ENCODE measurements at regions not wholly inside any gene's neighbourhood (a gene's known extent, or its start where the extent isn't known, plus 50 kb on each side); places are given as distances from the start of the nearest gene placed in this dataset.
"Not testable (repeated sequence)": the region's sequence is repeated elsewhere in the genome, so short reads cannot be mapped to it uniquely, and the experiment has no call there.

DNA sequence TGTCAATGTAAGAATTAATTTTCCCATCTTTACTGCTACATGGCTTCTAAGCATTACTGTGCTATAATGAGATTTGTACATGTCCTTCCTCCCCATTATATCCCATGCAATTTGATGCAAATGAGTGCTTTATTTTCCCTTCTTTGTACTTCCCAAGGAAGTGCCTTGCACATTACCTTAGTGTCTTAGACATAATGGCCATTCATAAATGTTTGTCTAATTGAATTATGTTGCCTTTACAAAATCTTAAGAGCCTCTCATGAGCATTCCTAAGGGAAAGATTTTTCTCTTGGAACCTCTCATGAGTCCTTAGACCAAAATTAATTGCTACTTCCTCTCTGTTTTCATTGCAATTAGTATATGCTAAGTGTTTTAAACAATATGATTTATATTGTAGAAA is 741.7 kb downstream of the RERGL start:
- no peak for DNase-seq

GRCh38 chr12:17344649-17345048 is 738.7 kb upstream of the LMO3 start:
- no peak for DNase-seq

GRCh38 chr12:17342381-17342961 is 736.5 kb upstream of the LMO3 start:
- DNase-seq, result no peak

DNA sequence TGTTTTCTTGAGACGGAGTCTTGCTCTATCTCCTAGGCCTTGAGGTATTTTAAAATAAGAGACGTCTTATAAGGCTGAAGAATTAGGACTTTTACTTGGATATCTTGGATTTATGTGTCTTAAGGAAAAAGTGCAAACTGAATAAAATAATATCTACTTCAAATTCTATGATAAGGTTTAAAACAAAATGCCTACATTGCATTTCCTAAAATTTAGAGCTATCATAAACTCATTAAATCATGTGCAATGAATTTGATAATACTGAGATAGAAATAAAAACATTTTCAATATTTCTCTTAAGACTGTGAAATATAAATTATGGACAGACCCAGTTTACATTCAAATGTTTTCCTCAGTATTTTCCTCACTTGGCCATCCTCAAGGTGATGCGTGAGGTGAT is 729.5 kb upstream of the LMO3 start:
- no peak for DNase-seq

DNA sequence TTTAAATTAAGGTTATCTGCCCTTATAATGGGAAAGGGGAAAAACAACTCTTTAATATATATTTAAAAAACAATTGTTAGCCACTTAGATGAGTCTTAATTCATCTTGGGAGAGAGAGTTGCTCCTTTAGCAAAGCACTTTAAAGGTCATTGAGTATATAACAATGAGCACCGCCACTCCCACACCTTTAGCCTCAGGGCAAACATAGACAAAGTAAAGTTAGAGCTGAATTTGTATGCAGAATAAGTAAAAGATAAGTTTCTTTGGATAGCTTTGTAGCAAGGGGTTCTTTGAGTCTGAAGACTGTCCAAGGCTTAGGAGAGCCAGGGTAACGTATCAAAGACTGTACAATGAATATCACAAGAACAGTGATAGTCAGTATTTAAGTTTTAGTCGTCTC is 728.8 kb upstream of the LMO3 start:
- DNase-seq, result no peak

DNA sequence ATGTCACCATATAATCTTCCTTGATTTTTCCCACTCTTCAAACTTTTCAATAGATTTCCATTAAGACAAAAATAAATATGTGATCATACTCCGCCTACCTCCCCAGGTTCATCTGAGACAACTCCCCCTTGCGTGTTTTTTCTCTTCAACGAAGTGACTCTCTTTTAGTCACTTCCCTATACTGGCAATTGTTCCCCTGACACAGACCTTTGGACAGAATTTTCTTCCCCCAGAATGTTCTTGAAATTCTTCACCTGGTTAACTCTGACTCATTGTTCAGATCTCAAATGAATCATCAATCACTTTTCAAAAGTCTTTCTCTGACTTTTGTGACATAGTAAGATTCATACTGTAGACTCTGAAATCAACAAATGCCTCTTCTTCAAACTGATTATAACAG is 727.3 kb upstream of the LMO3 start:
- DNase-seq, result no peak

DNA sequence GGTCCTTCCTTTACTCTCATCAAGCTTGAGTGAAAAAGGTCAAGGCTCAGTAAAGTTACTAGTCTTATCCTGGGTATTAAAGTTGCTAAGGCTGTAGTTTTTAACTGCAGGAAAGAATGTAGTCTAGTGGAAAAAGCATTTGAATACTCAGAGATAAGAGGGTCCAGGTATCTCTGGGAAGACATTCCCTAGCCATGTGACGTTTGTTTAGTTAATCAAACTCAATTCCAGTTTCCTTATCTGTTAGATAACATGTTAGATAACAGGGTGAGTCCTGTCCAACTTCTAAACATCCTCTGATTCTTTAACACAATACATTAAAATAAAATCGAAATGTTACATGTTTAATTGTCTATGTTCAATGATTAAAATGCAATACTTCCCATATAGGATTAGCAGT is 720.7 kb upstream of the LMO3 start:
- no peak for DNase-seq

DNA sequence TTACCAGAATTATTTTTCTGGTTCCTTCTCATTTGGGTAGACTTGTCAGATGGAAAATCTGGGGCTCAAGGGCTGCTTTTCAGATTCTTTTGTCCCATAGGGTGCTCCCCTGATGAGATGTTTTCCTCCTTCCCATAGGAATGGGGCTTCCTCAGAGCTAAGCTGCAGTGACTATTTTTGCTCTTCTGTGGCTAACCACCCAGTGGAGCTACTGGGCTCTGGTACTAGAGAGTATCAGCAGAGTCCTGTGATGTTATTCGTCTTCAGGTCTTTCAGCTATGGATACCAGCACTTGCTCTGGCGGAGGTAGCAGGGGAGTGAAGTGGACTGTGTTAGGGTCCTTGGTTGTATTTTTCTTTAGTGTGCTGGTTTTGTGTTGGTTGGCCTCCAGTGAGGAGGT is 716.1 kb upstream of the LMO3 start:
- DNase-seq, result no peak

DNA sequence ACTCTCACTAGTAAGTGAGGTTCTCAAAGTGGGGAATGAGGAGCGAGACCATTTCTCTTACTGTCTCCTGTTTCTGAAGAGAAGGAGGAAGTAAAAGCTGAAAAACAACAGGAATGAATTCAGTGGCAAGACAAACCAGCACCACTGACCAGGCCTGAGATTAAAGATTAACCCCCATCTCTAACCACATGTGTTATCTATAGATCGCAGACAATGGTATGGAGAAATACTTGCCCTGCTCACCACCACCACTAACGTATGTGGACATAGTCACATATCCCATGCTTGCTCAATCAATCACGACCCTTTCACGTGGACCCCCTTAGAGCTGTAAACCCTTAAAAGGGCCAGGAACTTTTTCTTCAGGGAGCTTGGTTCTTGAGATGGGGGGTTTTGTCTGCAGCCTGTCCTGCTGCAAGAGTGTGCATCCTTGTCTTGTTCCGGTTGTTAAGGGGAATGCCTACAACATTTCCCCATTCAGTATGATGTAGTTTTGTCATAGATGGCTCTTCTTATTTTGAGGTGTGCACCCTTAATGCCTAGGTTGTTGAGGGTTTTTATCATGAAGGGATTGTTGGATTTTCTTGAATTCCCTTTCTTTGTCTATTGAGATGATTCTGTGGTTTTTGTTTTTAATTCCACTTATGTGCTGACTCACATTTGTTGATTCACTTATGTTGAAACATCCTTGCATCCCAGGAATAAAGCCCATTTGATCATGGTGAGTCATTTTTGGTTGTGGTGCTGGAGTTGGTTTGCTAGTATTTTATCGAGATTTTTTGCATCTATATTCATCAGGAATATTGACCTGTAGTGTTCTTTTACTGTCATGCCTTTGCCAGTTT is 698.8 kb upstream of the LMO3 start:
- peak; percentile 6 for DNase-seq

DNA sequence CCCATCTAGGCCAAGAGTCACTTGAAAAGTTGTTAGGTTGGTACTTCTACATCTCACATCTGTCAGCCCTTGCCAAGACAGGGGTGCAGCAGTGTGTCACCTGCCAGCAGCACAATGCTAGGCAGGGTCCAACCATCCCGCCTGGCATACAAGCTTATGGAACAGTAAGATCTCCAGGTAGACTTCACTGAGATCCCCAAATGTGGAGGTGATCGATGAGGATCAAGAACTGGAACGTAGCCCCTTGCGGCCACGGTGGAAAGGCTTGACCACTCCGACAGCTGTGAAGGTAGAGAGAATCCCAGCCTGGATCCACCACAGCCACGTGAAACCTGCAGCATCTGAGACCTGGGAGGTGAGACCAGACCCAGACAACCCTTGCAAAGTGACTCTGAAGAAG is 696.0 kb upstream of the LMO3 start:
- no peak for DNase-seq

DNA sequence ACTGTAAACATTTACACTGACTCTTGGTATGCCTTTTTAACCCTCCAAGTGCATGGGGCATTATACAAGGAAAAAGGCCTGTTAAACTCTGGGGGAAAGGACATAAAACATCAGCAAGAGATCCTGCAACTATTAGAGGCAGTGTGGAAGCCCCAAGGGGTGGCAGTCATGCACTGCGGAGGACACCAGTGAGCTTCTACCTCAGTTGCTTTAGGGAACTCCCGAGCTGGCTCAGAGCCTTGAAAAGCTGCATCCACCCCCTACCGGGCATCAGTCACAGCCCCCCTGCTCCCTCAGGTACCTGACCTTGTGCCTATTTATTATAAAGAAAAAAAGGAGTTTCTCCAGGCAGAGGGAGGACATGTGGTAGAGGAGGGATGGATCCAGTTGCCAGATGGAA is 695.6 kb upstream of the LMO3 start:
- no peak for DNase-seq

- DNase-seq, result peak; percentile 23
Measured at GRCh38 chr12:17296882-17297281, 690.9 kb upstream of the LMO3 start.

- no peak for DNase-seq
Measured at GRCh38 chr12:17286874-17287273, 680.9 kb upstream of the LMO3 start.

DNA sequence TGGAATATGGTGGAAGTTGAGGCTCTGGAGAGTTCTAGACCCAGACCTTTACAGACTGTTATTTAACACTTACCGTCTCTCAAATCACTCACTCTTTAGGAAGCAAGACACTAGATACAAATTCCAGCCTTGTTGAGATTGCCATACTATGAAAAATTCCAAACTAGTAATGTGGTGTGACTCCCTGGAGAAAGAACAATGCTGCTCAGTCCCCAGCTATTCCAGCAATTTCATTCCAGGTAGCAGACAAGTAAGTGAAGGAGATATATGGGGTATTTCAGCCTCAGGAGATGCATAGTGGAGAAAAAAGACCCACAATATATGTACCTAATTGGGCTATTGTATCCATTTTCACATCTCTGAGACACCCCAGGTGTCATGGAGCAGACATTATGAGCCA is 678.9 kb upstream of the LMO3 start:
- DNase-seq, result no peak

DNA sequence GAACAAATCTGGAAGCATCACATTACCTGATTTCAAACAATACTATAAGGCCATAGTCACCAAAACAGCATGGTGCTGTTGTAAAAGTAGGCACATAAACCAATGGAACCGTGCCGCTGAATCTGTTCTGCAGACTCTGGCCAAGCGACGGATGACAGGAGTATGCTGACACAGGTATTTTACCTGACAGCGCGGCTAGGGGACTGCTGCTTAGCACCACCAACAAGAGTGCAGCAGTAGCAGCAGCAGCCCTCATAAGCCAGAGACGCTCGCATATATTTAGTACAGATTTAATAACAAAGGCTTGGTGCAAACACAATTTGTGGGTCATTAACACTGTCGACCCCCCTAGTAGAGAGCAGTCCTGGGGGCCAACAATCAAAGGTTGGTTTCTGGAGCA is 677.6 kb upstream of the LMO3 start:
- DNase-seq, result no peak

GRCh38 chr12:17282169-17282568 is 676.2 kb upstream of the LMO3 start:
- DNase-seq, result not testable (repeated sequence)

- peak; percentile 9 for DNase-seq
Measured at GRCh38 chr12:17278946-17279345, 673.0 kb upstream of the LMO3 start.

- DNase-seq, result no peak
Measured at GRCh38 chr12:17276196-17276595, 670.2 kb upstream of the LMO3 start.

- no peak for DNase-seq
Measured at GRCh38 chr12:17266856-17267255, 660.9 kb upstream of the LMO3 start.

DNA sequence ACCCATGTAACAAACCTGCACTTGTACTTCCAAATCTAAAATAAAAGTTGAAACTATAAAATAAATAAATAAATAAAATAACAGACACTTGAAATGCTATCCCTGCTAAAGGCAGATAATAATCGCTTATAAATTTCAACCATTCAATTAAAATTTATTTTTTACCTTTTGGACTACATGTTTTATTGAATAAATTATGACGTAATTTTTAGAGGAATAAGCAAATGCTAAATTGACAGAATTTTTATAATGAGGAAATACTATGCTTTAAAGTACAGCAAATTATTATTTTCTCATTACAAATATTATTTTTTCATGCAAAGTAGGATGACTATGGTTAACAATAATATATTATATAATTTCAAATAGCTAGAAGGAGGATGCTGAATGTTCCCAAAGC is 658.6 kb upstream of the LMO3 start:
- no peak for DNase-seq

DNA sequence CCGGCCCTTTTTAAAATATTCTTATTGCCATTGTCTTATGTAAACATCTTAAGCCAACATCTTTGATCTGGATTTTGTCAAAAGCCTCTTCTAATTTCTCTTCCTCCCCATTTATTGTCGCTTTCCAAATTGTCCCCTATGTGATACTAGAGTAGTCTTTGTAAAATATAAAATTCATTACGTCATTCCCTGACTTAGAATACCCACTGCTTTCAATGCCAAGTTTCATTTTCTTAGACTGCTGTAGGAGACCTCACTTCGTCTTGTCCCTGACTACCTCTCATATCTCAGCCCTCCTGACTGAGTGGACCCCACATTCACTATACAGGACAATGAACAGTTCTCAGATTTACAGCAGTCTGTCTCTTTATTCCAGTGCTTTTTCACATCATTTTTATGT is 633.9 kb upstream of the LMO3 start:
- DNase-seq, result no peak

DNA sequence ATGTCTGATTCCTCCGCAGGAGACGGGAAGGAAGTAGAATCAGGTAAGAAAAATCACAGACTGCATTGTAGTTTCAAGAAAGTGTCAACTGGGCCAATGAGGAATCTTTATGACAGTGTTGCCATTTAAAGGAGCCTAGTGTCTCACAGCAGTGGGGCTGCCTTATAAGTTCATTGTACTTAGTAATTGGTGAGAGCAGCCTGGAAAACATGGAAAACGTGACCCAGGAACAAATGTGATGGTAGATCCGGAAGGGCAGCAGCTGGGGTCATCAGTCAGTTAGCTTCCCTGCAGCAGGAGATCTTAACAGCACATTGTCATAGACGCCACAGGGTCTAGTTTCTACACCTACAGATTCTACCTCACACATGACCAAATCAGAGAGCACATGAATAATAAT is 630.0 kb upstream of the LMO3 start:
- no peak for DNase-seq

- no peak for DNase-seq
Measured at GRCh38 chr12:17215759-17216570, 610.0 kb upstream of the LMO3 start.

DNA sequence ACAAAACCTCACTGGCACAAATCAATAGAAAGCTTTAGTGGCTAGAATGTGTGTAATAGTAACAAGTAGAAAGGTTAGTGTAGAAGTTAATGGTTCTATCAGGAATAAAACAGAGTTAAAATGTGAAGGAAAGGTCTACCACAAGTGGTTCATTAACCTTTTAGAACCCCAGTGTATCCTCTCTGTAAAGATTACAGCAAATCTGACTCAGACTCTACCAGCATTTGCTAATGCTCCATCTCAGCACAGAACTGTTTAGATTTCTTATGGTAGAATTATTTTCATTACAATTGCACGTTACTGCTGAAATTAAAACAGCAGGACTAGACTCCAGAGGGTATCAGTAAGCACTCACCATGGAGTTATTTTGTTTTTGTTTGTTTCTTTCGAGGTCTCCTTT is 609.0 kb upstream of the LMO3 start:
- DNase-seq, result no peak
